ENCODE measurements at regions not wholly inside any gene's neighbourhood (a gene's known extent, or its start where the extent isn't known, plus 50 kb on each side); places are given as distances from the start of the nearest gene placed in this dataset.
"Not testable (repeated sequence)": the region's sequence is repeated elsewhere in the genome, so short reads cannot be mapped to it uniquely, and the experiment has no call there.

DNA sequence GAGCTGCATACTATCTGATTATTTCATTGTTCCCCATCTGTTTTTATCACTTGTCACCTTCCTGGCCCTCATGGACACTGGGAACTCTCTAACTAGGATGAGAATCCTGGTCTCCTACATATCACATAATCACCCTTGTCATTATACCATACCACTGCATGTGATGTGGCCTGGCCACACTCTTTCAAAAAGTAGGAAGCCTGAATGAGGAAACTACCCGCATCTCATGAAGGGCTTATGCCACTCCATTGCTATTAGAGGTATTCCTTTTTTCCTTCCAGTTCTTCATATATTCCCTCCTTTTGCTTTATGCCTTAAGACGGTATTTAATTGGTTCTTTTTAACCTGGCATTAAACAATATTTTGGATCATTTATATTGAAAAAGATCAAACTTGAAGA, 1341.4 kb upstream of the NUDT12 start:
- CTCF ChIA-PET = no interaction called here
- intact Hi-C loops (cut with micrococcal nuclease; ENCODE audit: unreplicated experiment) = no loop called here

DNA sequence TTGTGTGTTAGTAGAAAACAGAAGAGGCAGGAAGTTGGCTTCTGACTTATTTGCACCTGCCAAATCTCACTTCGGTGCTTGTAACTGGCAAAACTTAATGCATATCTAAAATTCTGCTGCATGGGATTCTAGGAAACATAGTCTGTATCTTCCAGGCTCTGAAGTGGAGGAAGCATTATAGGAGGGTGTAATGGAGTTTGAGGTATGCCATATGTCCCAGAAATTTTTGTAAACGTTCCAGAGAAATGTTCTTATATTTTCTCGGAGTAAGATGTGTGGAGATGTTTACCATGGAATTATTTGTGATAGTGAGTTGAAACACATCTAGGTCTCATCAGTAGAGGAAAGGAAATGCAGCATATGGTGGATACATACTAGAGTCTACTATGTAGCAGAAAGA, 1329.0 kb upstream of the NUDT12 start:
- no TSS peak for BruUV-seq (replicated peaks)
- intact Hi-C loops (cut with micrococcal nuclease; ENCODE audit: unreplicated experiment) = no loop called here
- no peak for TF ChIP-seq EZH2 (IDR thresholded peaks at IDR 0.05; ENCODE audit: borderline replicate concordance, low read depth, low read length, poor library complexity, severe bottlenecking)
- Histone ChIP-seq H3K36me3 (ENCODE audit: insufficient read depth, low read length, poor library complexity, severe bottlenecking) (no peaks in the 10 kb centered on the region), H3K4me3 (ENCODE audit: low read depth, low read length, poor library complexity, severe bottlenecking) (no peak overlapping the region), H3K9me3 (ENCODE audit: low read depth, low read length, poor library complexity, severe bottlenecking) (no peaks in the 10 kb centered on the region), H3K27me3 (replicated peaks; ENCODE audit: insufficient read depth, low read depth, low read length, poor library complexity) (no peaks in the 10 kb centered on the region), H3K4me1 (ENCODE audit: insufficient read depth, low read length, poor library complexity, severe bottlenecking) (no peaks in the 10 kb centered on the region), H3K27ac (ENCODE audit: low read depth, low read length, poor library complexity, severe bottlenecking) (no peak overlapping the region)
- ChIA-PET POLR2A (ENCODE audit: low non-redundant PET) (no interaction called here), CTCF (no interaction called here)
- DNase-seq (ENCODE audit: low spot score) = no peak

More for the DNA sequence above, 1341.4 kb upstream of the NUDT12 start:
- Histone ChIP-seq H3K4me3 (ENCODE audit: low read depth, low read length, poor library complexity, severe bottlenecking) (no peak overlapping the region), H3K27me3 (replicated peaks; ENCODE audit: insufficient read depth, low read depth, low read length, poor library complexity) (no peaks in the 10 kb centered on the region), H3K27ac (ENCODE audit: low read depth, low read length, poor library complexity, severe bottlenecking) (no peak overlapping the region), H3K36me3 (ENCODE audit: insufficient read depth, low read length, poor library complexity, severe bottlenecking) (no peaks in the 10 kb centered on the region), H3K9me3 (ENCODE audit: low read depth, low read length, poor library complexity, severe bottlenecking) (no peaks in the 10 kb centered on the region), H3K4me1 (ENCODE audit: insufficient read depth, low read length, poor library complexity, severe bottlenecking) (no peaks in the 10 kb centered on the region)
- TF ChIP-seq, protein P1, sequence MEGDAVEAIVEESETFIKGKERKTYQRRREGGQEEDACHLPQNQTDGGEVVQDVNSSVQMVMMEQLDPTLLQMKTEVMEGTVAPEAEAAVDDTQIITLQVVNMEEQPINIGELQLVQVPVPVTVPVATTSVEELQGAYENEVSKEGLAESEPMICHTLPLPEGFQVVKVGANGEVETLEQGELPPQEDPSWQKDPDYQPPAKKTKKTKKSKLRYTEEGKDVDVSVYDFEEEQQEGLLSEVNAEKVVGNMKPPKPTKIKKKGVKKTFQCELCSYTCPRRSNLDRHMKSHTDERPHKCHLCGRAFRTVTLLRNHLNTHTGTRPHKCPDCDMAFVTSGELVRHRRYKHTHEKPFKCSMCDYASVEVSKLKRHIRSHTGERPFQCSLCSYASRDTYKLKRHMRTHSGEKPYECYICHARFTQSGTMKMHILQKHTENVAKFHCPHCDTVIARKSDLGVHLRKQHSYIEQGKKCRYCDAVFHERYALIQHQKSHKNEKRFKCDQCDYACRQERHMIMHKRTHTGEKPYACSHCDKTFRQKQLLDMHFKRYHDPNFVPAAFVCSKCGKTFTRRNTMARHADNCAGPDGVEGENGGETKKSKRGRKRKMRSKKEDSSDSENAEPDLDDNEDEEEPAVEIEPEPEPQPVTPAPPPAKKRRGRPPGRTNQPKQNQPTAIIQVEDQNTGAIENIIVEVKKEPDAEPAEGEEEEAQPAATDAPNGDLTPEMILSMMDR (conservative IDR thresholded peaks at IDR 0.05; ENCODE audit: low read depth, low read length) = no peak
- no peak for TF ChIP-seq EZH2 (IDR thresholded peaks at IDR 0.05; ENCODE audit: borderline replicate concordance, low read depth, low read length, poor library complexity, severe bottlenecking)
- BruUV-seq (replicated peaks) = no TSS peak
- POLR2A ChIA-PET (ENCODE audit: low non-redundant PET) = no interaction called here
- DNase-seq (ENCODE audit: low spot score) = no peak

DNA sequence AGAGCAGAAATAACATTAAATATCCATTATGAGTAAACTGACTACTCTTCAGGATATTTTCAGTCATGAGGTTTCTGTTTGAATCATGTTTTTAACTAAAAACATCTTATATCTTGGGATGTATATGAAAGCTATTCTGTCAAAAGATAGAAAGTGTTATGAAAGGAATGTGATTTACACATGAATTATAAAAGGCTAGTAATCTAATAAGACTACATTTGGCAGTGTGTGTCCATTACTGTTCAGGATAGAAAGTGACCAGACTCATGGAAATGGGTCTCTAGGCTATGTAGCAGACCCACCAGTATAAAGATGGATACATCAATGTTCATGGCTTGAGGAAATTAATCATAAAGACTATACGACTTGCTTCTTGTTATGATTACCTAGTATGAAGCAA, 1328.2 kb upstream of the NUDT12 start:
- Histone ChIP-seq H3K36me3 (ENCODE audit: insufficient read depth, low read length, poor library complexity, severe bottlenecking) (no peaks in the 10 kb centered on the region), H3K4me1 (ENCODE audit: insufficient read depth, low read length, poor library complexity, severe bottlenecking) (no peaks in the 10 kb centered on the region), H3K27ac (ENCODE audit: low read depth, low read length, poor library complexity, severe bottlenecking) (no peak overlapping the region), H3K4me3 (ENCODE audit: low read depth, low read length, poor library complexity, severe bottlenecking) (no peak overlapping the region), H3K9me3 (ENCODE audit: low read depth, low read length, poor library complexity, severe bottlenecking) (no peaks in the 10 kb centered on the region), H3K27me3 (replicated peaks; ENCODE audit: insufficient read depth, low read depth, low read length, poor library complexity) (no peaks in the 10 kb centered on the region)
- TF ChIP-seq, protein P1 (conservative IDR thresholded peaks at IDR 0.05; ENCODE audit: low read depth, low read length) = no peak
- TF ChIP-seq EZH2 (IDR thresholded peaks at IDR 0.05; ENCODE audit: borderline replicate concordance, low read depth, low read length, poor library complexity, severe bottlenecking) = no peak
- POLR2A ChIA-PET (ENCODE audit: low non-redundant PET) = no interaction called here
- DNase-seq (ENCODE audit: low spot score) = no peak
- CTCF ChIA-PET = no interaction called here
- intact Hi-C loops (cut with micrococcal nuclease; ENCODE audit: unreplicated experiment) = no loop called here
- no TSS peak for BruUV-seq (replicated peaks)

DNA sequence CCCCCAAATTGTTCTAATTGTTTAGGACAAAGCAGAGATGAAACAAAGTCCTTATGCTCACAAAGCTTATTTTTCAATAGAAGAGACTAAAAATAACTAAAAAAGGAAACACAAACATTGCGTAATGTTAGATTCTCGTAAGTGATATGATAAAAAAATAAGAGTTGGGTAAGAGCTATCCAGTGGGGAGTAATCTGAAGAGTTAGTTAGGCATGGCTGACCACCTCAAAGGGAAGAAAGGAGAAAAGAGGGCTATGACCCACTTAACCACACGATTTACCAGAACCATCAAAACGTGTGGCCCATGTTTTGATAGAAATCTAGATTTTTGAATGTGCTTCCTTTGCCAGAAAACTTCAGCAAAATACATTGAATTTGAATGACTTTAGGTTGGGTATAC, 1296.8 kb upstream of the NUDT12 start:
- Histone ChIP-seq H3K36me3 (ENCODE audit: insufficient read depth, low read length, poor library complexity, severe bottlenecking) (no peaks in the 10 kb centered on the region), H3K27ac (ENCODE audit: low read depth, low read length, poor library complexity, severe bottlenecking) (no peak overlapping the region), H3K4me1 (ENCODE audit: insufficient read depth, low read length, poor library complexity, severe bottlenecking) (peaks cover 5% of the 10 kb centered on the region), H3K27me3 (replicated peaks; ENCODE audit: insufficient read depth, low read depth, low read length, poor library complexity) (no peaks in the 10 kb centered on the region), H3K9me3 (ENCODE audit: low read depth, low read length, poor library complexity, severe bottlenecking) (no peaks in the 10 kb centered on the region), H3K4me3 (ENCODE audit: low read depth, low read length, poor library complexity, severe bottlenecking) (no peak overlapping the region)
- intact Hi-C loops (cut with micrococcal nuclease; ENCODE audit: unreplicated experiment) = no loop called here
- ChIA-PET CTCF (no interaction called here), POLR2A (ENCODE audit: low non-redundant PET) (interaction anchor here (0.7 kb wide), 1 partner anchor 9 kb away, joined by 4 read pairs; no protein-coding TSS in a partner anchor)
- TF ChIP-seq, protein P1 (conservative IDR thresholded peaks at IDR 0.05; ENCODE audit: low read depth, low read length) = no peak
- TF ChIP-seq EZH2 (IDR thresholded peaks at IDR 0.05; ENCODE audit: borderline replicate concordance, low read depth, low read length, poor library complexity, severe bottlenecking) = no peak
- DNase-seq (ENCODE audit: low spot score) = peak; percentile 2
- BruUV-seq (replicated peaks) = no TSS peak

DNA sequence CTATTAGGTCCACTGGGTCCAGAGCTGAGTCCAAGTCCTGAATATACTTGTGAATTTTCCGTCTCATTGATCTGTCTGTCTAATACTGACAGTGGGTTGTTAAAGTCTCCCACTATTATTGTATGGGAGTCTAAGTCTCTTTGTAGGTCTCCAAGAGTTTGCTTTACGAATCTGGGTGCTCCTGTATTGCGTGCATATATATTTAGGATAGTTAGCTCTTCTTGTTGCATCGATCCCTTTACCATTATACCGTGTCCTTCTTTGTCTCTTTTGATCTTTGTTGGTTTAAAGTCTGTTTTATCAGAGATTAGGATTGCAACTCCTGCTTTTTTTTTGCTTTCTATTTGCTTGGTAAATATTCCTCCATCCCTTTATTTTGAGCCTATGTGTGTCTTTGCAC, 1289.5 kb upstream of the NUDT12 start:
- H3K27ac ChIP-seq (ENCODE audit: low read depth, low read length, poor library complexity, severe bottlenecking); DNase-seq (ENCODE audit: low spot score); BruUV-seq (replicated peaks); H3K4me1 ChIP-seq (ENCODE audit: insufficient read depth, low read length, poor library complexity, severe bottlenecking); H3K27me3 ChIP-seq (replicated peaks; ENCODE audit: insufficient read depth, low read depth, low read length, poor library complexity); H3K9me3 ChIP-seq (ENCODE audit: low read depth, low read length, poor library complexity, severe bottlenecking); H3K36me3 ChIP-seq (ENCODE audit: insufficient read depth, low read length, poor library complexity, severe bottlenecking); CTCF ChIA-PET; H3K4me3 ChIP-seq (ENCODE audit: low read depth, low read length, poor library complexity, severe bottlenecking); POLR2A ChIA-PET (ENCODE audit: low non-redundant PET); intact Hi-C loops (cut with micrococcal nuclease; ENCODE audit: unreplicated experiment): not testable (repeated sequence)

Measured in A673 (cell line).